T-helper 2 cell (primary cell): ENCODE measurements at regions not wholly inside any gene's neighbourhood (a gene's known extent, or its start where the extent isn't known, plus 50 kb on each side); places are given as distances from the start of the nearest gene placed in this dataset.
"Not testable (repeated sequence)": the region's sequence is repeated elsewhere in the genome, so short reads cannot be mapped to it uniquely, and the experiment has no call there.

Experiments
- DNase-seq, 5 experiments: peaks; one replicate each; pipeline versions ENCODE4 v3.0.0 to v3.0.0-alpha.2; 2012 to 2022

GRCh38 chr4:129900430-129900953 is 804.5 kb downstream of the C4orf33 start:
- DNase-seq, result no peak

DNA sequence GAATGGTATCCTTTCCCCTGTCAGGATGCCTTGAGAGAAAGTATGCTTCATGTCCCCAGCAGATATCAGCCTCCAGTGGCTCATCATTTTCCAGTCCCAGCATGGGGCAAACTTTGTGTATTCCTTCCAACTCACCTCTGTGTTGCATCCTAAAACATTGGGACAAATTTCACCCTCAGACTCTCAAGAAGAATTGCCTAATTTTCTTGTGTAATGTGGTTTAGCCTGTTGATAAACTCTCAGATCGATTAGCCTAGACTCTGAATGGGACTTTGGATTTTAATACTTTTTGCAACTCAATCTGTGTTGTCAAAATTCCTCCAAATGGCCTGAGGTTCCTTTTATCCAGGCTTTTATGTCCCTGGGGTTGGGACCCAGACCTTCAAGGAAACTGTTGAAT is 805.3 kb downstream of the C4orf33 start:
- no peak for DNase-seq

DNA sequence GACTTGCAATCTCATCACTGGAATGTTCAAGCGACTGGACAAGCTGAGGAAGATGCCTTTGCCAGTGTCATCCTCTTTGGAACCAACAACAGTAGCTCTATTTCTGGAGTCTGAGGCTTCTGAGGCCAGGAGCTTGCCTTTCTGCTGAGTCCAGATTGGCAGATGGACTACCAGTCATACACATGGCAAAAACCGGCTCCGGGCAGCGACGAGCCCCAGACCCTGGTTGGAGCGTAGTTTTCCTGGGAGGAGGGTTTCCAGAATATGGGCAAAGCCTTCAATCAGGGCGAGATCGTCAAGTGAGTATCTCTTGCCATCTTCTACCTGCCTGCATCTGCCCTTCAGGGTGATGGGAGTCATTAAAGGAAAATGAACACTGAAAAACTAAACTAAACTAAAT is 807.9 kb downstream of the C4orf33 start:
- DNase-seq, result no peak

DNA sequence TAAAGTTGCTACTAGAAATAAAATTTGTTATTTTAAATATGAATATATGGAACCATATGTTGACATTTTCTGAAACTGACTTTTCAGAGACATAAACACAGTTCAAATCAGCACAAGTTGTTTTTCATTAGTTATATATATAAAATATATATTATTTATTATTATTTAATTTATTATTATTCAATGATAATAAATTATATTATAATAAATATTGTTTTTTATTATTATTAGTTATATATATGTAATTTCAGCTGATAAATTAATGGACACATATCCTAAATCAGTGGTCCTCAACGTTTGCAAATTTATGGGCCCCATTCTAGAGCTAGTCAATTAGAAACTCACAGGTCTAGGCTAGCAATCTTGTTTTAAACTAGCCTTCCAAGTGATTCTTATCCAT is 809.3 kb downstream of the C4orf33 start:
- DNase-seq, result no peak

DNA sequence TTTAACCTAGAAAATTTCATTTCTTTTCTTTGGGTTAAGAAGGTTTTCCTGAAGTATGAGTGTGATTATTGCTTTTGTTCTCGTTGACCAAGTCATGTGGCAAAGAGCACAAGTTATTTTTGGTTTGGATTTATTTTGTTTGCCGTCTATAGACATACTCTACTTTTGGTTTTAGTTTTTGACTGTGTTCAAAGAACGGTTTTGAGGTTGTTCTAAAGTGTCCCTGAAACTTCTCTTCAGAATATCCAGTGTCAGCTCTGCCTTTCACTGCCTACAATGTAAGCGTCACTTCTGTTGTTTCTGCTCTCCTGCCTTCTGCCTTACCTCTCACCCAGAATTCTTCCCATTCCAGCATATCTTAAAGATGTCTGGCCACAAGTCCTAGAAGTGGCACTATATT is 812.2 kb downstream of the C4orf33 start:
- no peak for DNase-seq

DNA sequence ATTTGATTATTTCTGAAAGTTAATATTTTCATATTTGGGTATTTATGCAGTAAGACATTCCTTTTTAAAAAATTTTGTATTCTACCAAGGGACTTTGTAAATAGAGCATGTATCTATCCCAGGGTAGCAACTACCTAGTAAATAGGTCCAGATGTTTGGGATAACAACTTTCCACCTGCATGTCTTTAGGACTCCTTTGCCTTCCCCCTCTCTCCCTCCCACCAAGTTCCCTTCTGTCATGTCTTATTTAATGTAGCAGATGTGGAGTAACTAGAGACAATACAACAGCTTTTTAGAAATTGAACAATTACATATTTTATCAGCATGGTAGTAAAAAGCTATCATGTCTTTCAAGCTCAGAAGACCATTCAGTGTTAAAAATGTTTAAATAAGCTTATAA is 821.0 kb downstream of the C4orf33 start:
- no peak for DNase-seq

DNA sequence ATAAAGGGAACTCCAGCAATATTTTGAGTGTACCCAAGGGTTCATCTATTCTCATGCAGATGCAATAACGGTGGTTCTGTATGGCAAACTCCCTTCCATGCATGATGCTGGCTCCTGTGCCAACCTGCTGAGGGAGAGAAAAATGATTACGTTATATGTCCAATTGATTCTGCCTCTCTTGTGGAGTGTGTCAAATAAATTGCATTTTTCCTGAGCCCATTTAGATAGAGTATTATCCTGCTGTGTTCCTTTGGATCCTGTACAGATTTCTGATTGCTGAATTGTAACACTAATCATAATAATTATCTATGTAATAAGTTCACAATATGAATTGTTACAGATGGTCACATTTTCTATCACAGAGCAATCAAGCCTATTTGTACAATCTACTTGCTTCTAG is 821.7 kb downstream of the C4orf33 start:
- DNase-seq, result no peak

GRCh38 chr4:129926936-129927335 is 831.0 kb downstream of the C4orf33 start:
- DNase-seq, result no peak

DNA sequence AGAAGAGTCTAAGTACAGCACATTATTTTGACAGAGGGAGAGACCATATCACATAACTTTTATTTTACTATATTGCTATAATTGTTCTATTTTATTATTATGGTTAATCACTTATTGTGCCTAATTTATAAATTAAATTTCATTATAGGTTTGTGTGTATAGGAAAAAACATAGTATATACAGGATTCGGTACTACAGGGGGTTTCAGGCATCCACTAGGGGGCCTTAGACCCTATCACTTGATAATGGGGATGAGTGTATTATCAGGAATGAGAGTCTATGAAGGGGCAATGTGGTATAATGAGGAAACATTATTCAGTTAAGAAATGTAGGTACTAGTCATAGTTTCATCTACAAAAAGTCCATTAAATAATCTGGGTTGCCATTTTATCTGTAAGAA is 833.1 kb downstream of the C4orf33 start:
- DNase-seq, result no peak

DNA sequence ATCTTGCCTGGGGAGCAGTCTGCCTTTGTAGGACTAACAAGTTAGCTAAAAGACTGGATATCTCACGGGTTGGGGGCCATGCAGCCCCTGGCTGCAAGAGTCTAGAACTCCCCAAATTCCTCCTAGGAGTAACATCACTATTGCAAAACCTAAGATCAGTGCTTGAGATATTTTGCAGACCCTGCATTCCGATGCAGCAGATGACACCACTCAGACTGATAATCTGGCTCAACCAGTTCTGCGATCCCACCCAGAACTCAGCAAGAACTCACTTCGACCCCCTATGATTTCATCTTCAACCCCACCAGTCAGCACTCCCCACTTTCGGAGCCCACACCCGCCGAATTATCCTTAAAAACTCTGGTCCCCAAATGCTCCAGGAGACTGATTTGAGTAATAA is 834.0 kb downstream of the C4orf33 start:
- DNase-seq, result no peak

- DNase-seq, result no peak
Observed at GRCh38 chr4:129950217-129950616, 854.3 kb downstream of the C4orf33 start.

GRCh38 chr4:129966175-129966574 is 870.2 kb downstream of the C4orf33 start:
- no peak for DNase-seq

DNA sequence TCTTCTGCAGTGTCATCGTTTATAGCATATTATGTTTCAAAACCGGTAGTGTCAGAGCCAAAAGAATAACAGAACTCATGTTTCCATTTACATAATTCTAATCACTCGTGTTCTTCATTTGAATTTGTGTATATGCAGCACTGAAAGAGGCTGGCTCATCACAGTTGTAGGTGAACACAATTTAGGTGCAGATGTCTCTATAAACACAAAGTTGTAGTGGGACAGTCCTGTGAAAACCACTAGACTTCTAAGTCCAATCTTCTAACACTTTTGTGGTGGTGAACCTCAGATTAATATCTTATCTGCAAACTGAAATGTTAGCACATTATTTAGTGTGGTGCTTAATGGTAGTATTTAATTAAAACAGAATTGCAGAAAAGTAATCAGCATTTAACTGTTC is 872.4 kb downstream of the C4orf33 start:
- no peak for DNase-seq

GRCh38 chr4:129968778-129969177 is 872.8 kb downstream of the C4orf33 start:
- DNase-seq, result no peak

- no peak for DNase-seq
Observed at GRCh38 chr4:129970801-129971200, 874.8 kb downstream of the C4orf33 start.

DNA sequence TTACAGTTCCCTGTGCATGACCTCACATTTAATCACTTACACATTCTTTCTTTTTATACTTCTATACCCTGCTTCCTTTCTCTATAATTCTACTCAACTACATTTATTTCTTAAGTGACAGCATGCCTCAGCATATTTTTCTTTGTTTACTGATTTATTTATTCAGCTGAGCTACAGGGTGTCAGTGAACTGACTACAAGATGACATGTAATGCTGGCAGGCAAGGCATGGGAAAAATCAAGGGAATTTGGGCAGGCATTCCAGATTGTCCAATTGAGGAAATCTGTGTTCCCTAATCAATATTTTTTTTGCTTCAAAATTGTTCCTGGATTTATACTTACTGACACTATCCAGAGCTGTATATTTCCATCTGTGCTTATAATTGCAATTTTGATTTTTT is 875.5 kb downstream of the C4orf33 start:
- no peak for DNase-seq

- no peak for DNase-seq
Observed at GRCh38 chr4:129972257-129972656, 876.3 kb downstream of the C4orf33 start.

GRCh38 chr4:129974730-129975129 is 878.8 kb downstream of the C4orf33 start:
- DNase-seq, result no peak

- no peak for DNase-seq
Observed at GRCh38 chr4:129978315-129978714, 882.4 kb downstream of the C4orf33 start.

GRCh38 chr4:129988957-129989356 is 893.0 kb downstream of the C4orf33 start:
- no peak for DNase-seq

- no peak for DNase-seq
Observed at GRCh38 chr4:129994715-129995114, 898.8 kb downstream of the C4orf33 start.

DNA sequence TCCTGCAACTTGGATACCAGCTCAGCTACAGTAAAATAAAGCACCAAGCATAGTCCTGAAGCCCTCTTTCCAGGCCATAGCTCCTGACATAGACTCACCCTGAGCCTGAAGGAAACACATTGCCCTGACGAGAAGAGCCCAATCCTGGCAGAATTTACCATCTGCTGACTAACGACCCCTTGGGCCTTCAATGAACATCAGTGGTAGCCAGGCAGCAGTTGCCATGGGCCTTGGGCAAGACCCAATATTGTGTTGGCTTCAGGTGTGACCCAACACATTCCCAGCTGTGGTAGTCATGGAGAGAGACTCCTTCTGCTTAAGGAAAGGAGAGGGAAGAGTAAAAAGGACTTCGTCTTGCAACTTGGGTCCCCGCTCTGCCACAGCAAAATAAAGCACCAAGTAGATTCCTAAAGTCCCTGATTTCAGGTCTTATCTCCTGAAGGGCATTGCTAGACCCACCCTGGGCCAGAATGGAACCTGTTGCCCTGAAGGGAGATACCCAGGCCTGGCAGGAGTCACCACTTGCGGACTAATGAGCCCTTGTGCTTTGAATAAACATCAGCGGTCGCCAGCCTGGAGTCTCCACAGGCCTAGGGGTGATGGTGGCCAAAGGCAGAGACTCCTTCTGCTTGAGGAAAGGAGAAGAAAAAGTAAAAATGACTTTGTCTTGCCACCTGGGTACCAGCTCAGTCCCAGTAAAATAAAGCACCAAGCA is 902.6 kb downstream of the C4orf33 start:
- no peak for DNase-seq

- no peak for DNase-seq
Observed at GRCh38 chr4:129999156-129999555, 903.2 kb downstream of the C4orf33 start.

DNA sequence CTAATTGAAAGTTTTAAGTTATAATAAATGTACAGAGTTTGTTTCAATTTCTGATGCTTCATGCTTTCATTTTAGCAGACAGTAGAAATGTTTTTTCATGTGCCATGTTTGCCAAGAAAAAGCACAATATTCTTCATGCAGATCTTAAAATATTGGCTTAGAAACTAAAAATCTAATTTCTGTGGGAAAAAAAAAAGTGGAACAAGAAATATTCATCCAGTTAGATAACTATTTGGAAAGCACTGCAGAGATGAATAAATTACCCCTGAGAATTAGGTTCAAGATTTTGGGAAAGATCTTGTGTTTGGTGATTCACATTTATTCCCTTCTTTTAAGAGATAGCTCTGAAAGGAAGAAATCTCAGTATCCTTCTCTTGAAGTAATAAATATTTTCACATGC is 912.5 kb downstream of the C4orf33 start:
- no peak for DNase-seq

DNA sequence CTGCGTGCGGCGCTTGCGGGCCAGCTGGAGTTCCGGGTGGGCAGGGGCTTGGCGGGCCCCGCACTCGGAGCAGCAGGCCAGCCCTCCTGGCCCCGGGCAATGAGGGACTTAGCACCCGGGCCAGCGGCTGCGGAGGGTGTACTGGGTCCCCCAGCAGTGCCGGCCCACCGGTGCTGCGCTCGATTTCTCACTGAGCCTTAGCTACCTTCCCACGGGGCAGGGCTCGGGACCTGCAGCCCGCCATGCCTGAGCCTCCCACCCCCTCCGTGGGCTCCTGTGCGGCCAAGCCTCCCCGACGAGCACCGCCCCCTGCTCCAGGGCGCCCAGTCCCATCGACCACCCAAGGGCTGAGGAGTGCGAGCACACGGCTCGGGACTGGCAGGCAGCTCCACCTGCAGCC is 916.9 kb downstream of the C4orf33 start:
- DNase-seq, result not testable (repeated sequence)
